Prostate gland (tissue), 2 donors: ENCODE measurements at regions not wholly inside any gene's neighbourhood (a gene's known extent, or its start where the extent isn't known, plus 50 kb on each side); places are given as distances from the start of the nearest gene placed in this dataset.

Experiments
- DNase-seq: peaks from one replicate; pipeline ENCODE4 v3.0.0-alpha.2; 2019; ENCODE audit warnings: low spot score
- H3K27ac ChIP-seq, 2 donors: fragments of 200-600 bp; sonication (generic); 2 replicates each; pipeline ENCODE4 v1.5.1; 2017 to 2019
- H3K27me3 ChIP-seq: fragments of 200-600 bp; sonication (generic); replicated peaks from 2 replicates; pipeline ENCODE4 v1.5.1; 2019; ENCODE audit not compliant: insufficient read depth
- H3K36me3 ChIP-seq, 2 donors: fragments of 200-600 bp; sonication (generic); 1 replicate in 1 of 2; 2 replicates in 1 of 2; pipeline versions ENCODE4 v1.5.1 to v1.8.1; 2017 to 2019
- H3K4me1 ChIP-seq: fragments of 200-600 bp; sonication (generic); replicated peaks from 2 replicates; pipeline ENCODE4 v1.5.1; 2019
- H3K4me3 ChIP-seq, 2 donors: fragments of 200-600 bp; sonication (generic); 2 replicates each; pipeline ENCODE4 v1.5.1; 2017 to 2019
- H3K9me3 ChIP-seq: fragments of 200-600 bp; sonication (generic); 2 replicates; pipeline ENCODE4 v1.5.1; 2017
- POLR2A ChIP-seq: fragments of 450-650 bp; IDR thresholded peaks from one replicate; pipeline ENCODE4 v1.6.1; 2016; ENCODE audit warnings: antibody characterized with exemption, mild to moderate bottlenecking
- POLR2AphosphoS5 ChIP-seq: sonication (generic); formaldehyde crosslinking; IDR thresholded peaks from one replicate; pipeline ENCODE4 v1.6.1; 2017; ENCODE audit warnings: antibody characterized with exemption
- WGBS: methylation state at CpG from one replicate; pipeline ENCODE4 v1.1.5; 2018; 5-methylcytosine and 5-hydroxymethylcytosine counted together
- intact Hi-C: fragments of 100-400 bp; cut with DNase I; formaldehyde crosslinking; loops from one replicate; pipeline ENCODE4 v1.14.2; 2022
- TF ChIP-seq, protein P1 (sequence below), 4 experiments: fragments of 200-600 bp in 2 of 4; fragments of 450-650 bp in 2 of 4; sonication (generic) in 2 of 4; IDR thresholded peaks; 1 replicate in 3 of 4; 2 replicates in 1 of 4; pipeline ENCODE4 v1.5.1; 2016 to 2019; ENCODE audit warnings: antibody characterized with exemption in 4 of 4, mild to moderate bottlenecking in 2 of 4, moderate library complexity in 2 of 4

DNA sequence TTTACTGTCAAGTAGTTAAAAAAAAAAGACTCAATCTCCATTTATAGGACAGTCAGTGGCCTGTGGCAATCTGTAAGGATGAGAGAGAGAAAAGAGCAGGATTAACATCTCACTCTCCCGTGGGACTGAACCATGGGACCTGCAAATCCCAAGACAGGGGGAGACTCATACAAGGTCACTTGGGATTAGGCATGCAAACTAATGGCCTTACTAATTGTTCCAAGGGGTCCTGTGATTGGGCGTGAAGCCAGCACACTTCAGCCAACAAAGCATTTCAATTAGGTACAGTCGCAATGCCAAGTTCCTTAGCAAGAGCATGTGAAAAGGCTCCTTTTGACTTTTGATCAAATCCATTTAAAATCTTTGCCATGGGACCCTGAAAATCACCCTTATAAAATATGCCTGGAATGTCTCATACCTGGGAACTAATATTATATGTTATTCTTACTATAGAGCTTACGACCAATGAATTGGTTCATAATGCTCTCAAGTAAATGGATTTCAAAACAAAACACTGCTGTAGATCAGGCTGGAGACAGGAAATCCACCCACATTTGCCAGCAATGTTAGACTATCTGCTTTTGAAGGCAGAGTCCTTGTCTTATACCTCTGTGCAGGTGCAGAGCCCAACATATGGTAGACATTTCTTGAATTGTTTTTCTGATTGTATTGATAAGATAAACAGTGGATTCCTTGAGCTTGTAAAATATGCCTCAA is 412.5 kb downstream of the GJA1 start:
- H3K4me1 ChIP-seq: no peaks in the 10 kb centered on the region
- WGBS: 84% methylated on average over 4 of the region's 4 CpGs
- no peak overlapping the region for H3K27ac ChIP-seq
- no peaks in the 10 kb centered on the region for H3K27me3 ChIP-seq
- intact Hi-C loops: no loop called here
- DNase-seq: no peak
- TF ChIP-seq, protein P1, sequence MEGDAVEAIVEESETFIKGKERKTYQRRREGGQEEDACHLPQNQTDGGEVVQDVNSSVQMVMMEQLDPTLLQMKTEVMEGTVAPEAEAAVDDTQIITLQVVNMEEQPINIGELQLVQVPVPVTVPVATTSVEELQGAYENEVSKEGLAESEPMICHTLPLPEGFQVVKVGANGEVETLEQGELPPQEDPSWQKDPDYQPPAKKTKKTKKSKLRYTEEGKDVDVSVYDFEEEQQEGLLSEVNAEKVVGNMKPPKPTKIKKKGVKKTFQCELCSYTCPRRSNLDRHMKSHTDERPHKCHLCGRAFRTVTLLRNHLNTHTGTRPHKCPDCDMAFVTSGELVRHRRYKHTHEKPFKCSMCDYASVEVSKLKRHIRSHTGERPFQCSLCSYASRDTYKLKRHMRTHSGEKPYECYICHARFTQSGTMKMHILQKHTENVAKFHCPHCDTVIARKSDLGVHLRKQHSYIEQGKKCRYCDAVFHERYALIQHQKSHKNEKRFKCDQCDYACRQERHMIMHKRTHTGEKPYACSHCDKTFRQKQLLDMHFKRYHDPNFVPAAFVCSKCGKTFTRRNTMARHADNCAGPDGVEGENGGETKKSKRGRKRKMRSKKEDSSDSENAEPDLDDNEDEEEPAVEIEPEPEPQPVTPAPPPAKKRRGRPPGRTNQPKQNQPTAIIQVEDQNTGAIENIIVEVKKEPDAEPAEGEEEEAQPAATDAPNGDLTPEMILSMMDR (IDR thresholded peaks at IDR 0.05): no peak
- TF ChIP-seq POLR2AphosphoS5 (no peak), POLR2A (no peak)
- no peaks in the 10 kb centered on the region for H3K9me3 ChIP-seq
- no peaks in the 10 kb centered on the region for H3K36me3 ChIP-seq
- no peak overlapping the region for H3K4me3 ChIP-seq

DNA sequence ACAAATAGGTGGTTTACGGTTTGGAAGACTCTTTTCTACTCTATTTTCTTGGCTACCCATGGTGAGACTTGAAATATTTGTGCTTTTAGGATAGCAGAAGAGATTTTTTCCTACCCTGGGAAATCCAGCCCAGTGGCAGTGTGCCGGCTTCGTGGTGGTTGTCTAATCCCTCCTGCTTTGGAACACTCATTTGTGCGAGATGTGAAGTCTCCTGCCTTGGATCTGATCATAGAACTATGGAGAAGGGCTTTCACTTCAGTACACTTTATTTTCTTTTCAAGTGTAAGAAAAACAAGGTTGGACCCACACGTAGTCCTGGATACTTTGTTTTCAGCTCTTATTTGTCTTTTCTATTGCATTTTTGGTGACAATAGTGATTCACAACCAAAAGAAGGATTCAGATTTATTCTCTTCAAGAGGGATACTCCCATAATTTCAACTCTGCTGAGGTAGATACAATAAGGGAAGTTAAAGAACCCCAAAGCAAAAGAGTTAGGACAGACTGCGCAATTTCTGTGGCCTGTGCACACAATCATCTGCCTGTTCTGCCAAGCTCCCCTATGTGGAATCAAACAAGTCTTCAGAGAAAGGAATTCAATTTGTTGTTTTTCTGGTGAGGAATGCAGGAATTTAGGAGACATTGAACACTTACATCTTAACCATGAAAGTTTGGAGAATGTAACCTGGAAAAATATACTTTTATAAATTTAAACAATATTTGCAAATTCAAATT is 413.2 kb downstream of the GJA1 start:
- Histone ChIP-seq H3K9me3 (no peaks in the 10 kb centered on the region), H3K4me1 (no peaks in the 10 kb centered on the region), H3K27ac (no peak overlapping the region), H3K36me3 (no peaks in the 10 kb centered on the region), H3K27me3 (no peaks in the 10 kb centered on the region), H3K4me3 (no peak overlapping the region)
- intact Hi-C loops: no loop called here
- DNase-seq: no peak
- WGBS: 67% methylated on average over 6 of the region's 6 CpGs
- TF ChIP-seq POLR2AphosphoS5: no peak
- no peak for TF ChIP-seq POLR2A
- TF ChIP-seq, protein P1 (IDR thresholded peaks at IDR 0.05): no peak

GRCh38 chr6:121849477-121849876 is 414.0 kb downstream of the GJA1 start:
- DNase-seq: peak; percentile 16
- Histone ChIP-seq H3K27ac (no peak overlapping the region), H3K36me3 (no peaks in the 10 kb centered on the region), H3K4me1 (no peaks in the 10 kb centered on the region), H3K9me3 (no peaks in the 10 kb centered on the region), H3K27me3 (no peaks in the 10 kb centered on the region), H3K4me3 (no peak overlapping the region)
- 65% methylated on average over 5 of the region's 5 CpGs for WGBS
- TF ChIP-seq, protein P1 (IDR thresholded peaks at IDR 0.05): peak in 3 of 4 experiments; percentile 43 to 53 (median 49)
- no peak for TF ChIP-seq POLR2A
- intact Hi-C loops: no loop called here

DNA sequence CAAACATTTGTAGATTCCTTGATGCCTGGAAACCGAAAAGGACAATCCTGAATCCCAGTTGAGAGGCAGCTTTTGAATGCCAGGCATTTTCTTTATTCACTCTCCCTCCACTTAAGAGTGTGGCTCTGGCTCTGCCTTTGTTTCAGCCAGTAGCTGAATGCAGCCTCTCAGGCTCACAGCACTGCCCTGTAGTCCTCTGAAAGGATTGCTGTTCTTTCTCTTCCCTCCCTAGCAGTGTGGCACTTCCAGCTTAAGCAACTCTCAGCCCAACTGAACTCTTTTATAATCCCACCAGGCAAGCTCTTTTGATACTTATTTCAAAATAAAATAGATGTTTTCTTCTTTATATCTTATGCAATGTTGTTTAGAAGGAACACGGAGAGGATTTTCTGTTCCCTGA is 415.6 kb downstream of the GJA1 start:
- H3K4me3 ChIP-seq: no peak overlapping the region
- TF ChIP-seq, protein P1 (IDR thresholded peaks at IDR 0.05): no peak
- TF ChIP-seq POLR2A (no peak), POLR2AphosphoS5 (no peak)
- no peak for DNase-seq
- WGBS: 64% methylated on average over 2 of the region's 2 CpGs
- no peaks in the 10 kb centered on the region for H3K4me1 ChIP-seq
- intact Hi-C loops: loop anchor here (5.0 to 10.0 kb wide), 2 partner anchors 334 to 419 kb away; no protein-coding TSS in a partner anchor
- no peak overlapping the region for H3K27ac ChIP-seq
- no peaks in the 10 kb centered on the region for H3K9me3 ChIP-seq
- no peaks in the 10 kb centered on the region for H3K27me3 ChIP-seq
- H3K36me3 ChIP-seq: no peaks in the 10 kb centered on the region
